ENCODE measurements at regions not wholly inside any gene's neighbourhood (a gene's known extent, or its start where the extent isn't known, plus 50 kb on each side); places are given as distances from the start of the nearest gene placed in this dataset.
"Not testable (repeated sequence)": the region's sequence is repeated elsewhere in the genome, so short reads cannot be mapped to it uniquely, and the experiment has no call there.

DNA sequence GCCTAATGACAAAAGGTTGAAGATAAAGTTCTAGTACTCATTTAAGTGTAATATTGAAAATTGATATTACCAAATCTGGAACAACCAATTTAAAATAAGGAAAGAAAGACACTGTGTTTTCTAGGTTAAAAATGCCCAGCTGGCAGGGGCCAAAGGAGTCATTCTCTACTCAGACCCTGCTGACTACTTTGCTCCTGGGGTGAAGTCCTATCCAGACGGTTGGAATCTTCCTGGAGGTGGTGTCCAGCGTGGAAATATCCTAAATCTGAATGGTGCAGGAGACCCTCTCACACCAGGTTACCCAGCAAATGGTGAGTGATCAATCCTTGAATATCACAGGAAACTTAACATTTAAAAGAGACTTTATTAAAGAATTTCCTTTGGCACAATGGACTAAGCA is 50.7 kb upstream of the TRIM77 start:
- H3K4me3 ChIP-seq (ENCODE audit: low read depth, low read length); CTCF ChIA-PET; POLR2A ChIA-PET; DNase-seq (ENCODE audit: low read depth, low spot score): not testable (repeated sequence)

DNA sequence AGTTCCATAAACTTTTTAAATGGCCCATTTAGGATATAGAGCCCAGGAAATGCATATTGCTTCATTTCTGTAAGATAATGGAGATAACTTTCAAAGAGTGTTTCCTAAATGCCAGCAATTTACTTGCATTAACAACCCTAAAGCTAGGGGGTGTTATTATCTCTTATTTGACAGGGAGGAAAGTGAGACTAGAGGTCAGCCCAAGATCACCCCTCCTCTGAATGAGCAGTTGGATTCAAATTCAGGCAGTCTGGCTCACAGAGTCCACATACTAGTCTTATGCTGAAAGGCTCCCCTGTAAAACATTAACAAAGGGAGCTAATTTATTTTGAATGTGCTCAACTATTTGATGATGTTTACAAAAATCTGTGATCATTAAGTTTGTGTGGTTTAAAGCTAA is 49.9 kb upstream of the TRIM77 start:
- no peak for DNase-seq (ENCODE audit: low read depth, low spot score)

More for the DNA sequence above, 49.9 kb upstream of the TRIM77 start:
- H3K4me3 ChIP-seq (ENCODE audit: low read depth, low read length), result no peak overlapping the region
- ChIA-PET POLR2A (no interaction called here), CTCF (no interaction called here)
- TF ChIP-seq, protein P1, sequence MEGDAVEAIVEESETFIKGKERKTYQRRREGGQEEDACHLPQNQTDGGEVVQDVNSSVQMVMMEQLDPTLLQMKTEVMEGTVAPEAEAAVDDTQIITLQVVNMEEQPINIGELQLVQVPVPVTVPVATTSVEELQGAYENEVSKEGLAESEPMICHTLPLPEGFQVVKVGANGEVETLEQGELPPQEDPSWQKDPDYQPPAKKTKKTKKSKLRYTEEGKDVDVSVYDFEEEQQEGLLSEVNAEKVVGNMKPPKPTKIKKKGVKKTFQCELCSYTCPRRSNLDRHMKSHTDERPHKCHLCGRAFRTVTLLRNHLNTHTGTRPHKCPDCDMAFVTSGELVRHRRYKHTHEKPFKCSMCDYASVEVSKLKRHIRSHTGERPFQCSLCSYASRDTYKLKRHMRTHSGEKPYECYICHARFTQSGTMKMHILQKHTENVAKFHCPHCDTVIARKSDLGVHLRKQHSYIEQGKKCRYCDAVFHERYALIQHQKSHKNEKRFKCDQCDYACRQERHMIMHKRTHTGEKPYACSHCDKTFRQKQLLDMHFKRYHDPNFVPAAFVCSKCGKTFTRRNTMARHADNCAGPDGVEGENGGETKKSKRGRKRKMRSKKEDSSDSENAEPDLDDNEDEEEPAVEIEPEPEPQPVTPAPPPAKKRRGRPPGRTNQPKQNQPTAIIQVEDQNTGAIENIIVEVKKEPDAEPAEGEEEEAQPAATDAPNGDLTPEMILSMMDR (IDR thresholded peaks at IDR 0.05; ENCODE audit: insufficient read depth, low read length, missing control alignments), result no peak

Measured in AG04449 (cell line).